ENCODE measurements at regions not wholly inside any gene's neighbourhood (a gene's known extent, or its start where the extent isn't known, plus 50 kb on each side); places are given as distances from the start of the nearest gene placed in this dataset.

- H3K36me3 ChIP-seq (ENCODE audit: low read depth): no peaks in the 10 kb centered on the region
- intact Hi-C loops (cut with DNase I, micrococcal nuclease): no loop called here
- DNase-seq (no peak), ATAC-seq (no peak)
- H3K4me1 ChIP-seq (ENCODE audit: low read depth): no peaks in the 10 kb centered on the region
- TF ChIP-seq CTCF (IDR thresholded peaks at IDR 0.05): no peak
- H3K9me3 ChIP-seq: no peaks in the 10 kb centered on the region
- no peak overlapping the region for H3K4me3 ChIP-seq
Measured at GRCh38 chr12:92369636-92370035, 224.0 kb upstream of the BTG1 start.

- no peaks in the 10 kb centered on the region for H3K9me3 ChIP-seq
- no peaks in the 10 kb centered on the region for H3K4me1 ChIP-seq (ENCODE audit: low read depth)
- intact Hi-C loops (cut with DNase I, micrococcal nuclease): no loop called here
- no peaks in the 10 kb centered on the region for H3K36me3 ChIP-seq (ENCODE audit: low read depth)
- H3K4me3 ChIP-seq: no peak overlapping the region
- DNase-seq (no peak), ATAC-seq (no peak)
- TF ChIP-seq CTCF (IDR thresholded peaks at IDR 0.05): no peak
Measured at GRCh38 chr12:92369056-92369455, 223.4 kb upstream of the BTG1 start.

- TF ChIP-seq CTCF (IDR thresholded peaks at IDR 0.05): no peak
- H3K36me3 ChIP-seq (ENCODE audit: low read depth): no peaks in the 10 kb centered on the region
- H3K9me3 ChIP-seq: no peaks in the 10 kb centered on the region
- intact Hi-C loops (cut with DNase I, micrococcal nuclease): no loop called here
- DNase-seq (no peak), ATAC-seq (no peak)
- no peak overlapping the region for H3K4me3 ChIP-seq
- H3K4me1 ChIP-seq (ENCODE audit: low read depth): peaks cover 6% of the 10 kb centered on the region
Measured at GRCh38 chr12:92365836-92366235, 220.2 kb upstream of the BTG1 start.

GRCh38 chr12:92365333-92365732 lies 219.7 kb upstream of the BTG1 start:
- ATAC-seq: no peak
- no peaks in the 10 kb centered on the region for H3K36me3 ChIP-seq (ENCODE audit: low read depth)

GRCh38 chr12:92363295-92364146 lies 217.9 kb upstream of the BTG1 start:
- no peaks in the 10 kb centered on the region for H3K9me3 ChIP-seq
- intact Hi-C loops (cut with DNase I, micrococcal nuclease): no loop called here
- H3K36me3 ChIP-seq (ENCODE audit: low read depth): no peaks in the 10 kb centered on the region
- no peak overlapping the region for H3K4me3 ChIP-seq
- TF ChIP-seq CTCF (IDR thresholded peaks at IDR 0.05): no peak
- DNase-seq (peak; percentile 47 to 57 (median 52)), ATAC-seq (peak; percentile 61)
- peaks cover 6% of the 10 kb centered on the region for H3K4me1 ChIP-seq (ENCODE audit: low read depth)

More at GRCh38 chr12:92365333-92365732, 219.7 kb upstream of the BTG1 start:
- no peak for TF ChIP-seq CTCF (IDR thresholded peaks at IDR 0.05)
- no peak for DNase-seq
- no peaks in the 10 kb centered on the region for H3K9me3 ChIP-seq
- H3K4me1 ChIP-seq (ENCODE audit: low read depth): peaks cover 6% of the 10 kb centered on the region
- intact Hi-C loops (cut with DNase I, micrococcal nuclease): no loop called here
- no peak overlapping the region for H3K4me3 ChIP-seq

Measured in mucosa of descending colon (tissue), 3 donors.